ENCODE measurements at regions not wholly inside any gene's neighbourhood (a gene's known extent, or its start where the extent isn't known, plus 50 kb on each side); places are given as distances from the start of the nearest gene placed in this dataset.
"Not testable (repeated sequence)": the region's sequence is repeated elsewhere in the genome, so short reads cannot be mapped to it uniquely, and the experiment has no call there.

GRCh38 chr7:128561116-128561722 is 84.7 kb downstream of the METTL2B start:
- not testable (repeated sequence) for DNase-seq

- DNase-seq, result not testable (repeated sequence)
Observed at GRCh38 chr7:128562795-128563194, 86.2 kb downstream of the METTL2B start.

DNA sequence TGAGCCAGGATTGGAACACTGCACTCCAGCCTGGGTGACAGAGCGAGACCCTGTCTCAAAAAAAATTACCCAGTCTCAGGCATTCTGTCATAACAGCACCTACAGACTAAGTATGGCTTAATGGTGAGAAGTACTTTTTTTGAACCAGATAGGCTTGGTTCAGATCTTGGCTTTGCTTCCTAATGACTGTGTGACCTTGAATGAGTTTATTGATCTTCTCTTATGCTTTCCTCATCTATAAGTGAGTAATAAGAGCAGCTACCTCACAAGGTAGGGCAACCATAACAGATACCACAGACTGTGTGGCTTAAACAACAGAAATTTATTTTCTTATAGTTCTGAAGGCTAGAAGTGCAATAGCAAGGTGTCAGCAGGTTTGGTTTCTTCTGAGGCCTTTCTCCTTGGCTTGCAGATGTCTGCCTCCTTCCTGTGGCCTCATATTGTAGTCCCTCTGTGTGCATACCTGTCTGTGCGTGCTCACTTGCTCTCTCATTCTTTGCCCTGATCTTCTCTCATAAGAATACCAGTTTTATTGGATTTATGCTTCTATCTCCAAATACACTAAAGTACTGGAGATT is 87.7 kb downstream of the METTL2B start:
- DNase-seq, result not testable (repeated sequence)

DNA sequence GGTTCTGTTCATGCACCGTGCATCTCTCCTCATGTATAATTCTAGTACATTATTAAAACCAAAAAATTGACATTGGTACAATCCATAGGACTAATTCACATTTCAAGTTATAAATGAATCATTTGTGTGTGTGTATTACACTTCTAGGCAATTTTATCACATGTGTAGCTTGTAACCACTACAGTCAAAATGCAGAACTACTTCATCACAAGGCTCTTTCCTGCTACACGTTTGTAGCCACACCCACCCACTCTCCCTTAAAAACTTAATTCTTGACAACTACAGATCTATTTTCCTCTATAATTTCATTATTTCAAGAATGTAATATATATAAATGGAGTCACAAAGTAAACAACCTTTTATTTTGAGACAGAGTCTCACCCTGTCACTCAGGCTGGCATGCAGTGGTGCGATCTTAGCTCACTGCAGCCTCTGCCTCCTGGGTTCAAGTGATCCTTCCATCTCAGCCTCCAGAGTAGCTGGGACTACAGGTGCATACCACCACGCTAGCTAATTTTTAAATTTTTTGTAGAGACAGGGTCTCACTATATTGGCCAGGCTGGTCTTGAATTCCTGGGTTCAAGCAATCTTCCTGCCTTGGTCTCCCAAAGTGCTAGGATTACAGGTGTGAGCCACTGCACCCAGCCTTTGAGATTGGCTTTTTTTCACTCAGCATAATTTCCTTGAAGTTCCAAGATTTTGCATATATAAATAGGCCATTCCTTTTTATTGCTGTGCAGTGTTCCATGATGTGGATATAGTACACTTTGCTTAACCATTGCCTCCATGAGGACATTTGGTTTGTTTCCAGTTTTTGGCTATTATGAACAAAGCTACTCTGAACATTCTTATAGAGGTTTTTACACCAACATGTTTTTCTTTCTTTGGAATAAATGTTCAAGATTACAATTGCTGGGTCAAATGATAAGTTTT is 88.7 kb downstream of the METTL2B start:
- DNase-seq, result not testable (repeated sequence)

GRCh38 chr7:128575277-128575676 is 96.8 kb upstream of the GARIN1A start:
- not testable (repeated sequence) for DNase-seq

DNA sequence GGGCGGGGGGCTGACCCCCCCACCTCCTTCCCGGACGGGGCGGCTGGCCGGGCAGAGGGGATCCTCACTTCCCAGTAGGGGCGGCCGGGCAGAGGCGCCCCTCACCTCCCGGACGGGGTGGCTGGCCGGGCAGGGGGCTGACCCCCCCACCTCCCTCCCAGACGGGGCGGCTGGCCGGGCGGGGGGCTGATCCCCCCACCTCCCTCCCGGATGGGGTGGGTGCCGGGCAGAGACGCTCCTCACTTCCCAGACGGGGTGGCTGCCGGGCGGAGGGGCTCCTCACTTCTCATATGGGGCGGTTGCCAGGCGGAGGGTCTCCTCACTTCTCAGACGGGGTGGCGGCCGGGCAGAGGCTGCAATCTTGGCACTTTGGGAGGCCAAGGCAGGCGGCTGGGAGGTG is 95.1 kb upstream of the GARIN1A start:
- not testable (repeated sequence) for DNase-seq

DNA sequence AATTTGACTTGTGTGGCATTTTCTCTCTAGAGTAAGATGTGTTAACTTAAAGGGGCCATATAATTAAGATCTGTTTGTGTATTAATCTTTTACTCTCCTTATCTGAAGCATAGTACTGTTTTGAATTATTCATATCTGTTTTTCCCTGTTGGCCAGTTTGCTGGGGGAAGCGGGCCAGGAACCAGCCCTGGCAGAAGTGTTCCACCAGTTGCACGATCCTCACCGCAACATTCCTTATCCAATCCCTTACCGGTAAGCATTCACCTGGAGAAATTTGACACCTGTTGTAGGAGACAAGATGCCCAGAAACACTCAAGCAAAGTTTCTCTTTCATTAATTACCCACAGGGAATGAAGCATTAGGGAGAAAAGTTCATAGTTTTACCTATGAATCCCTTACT is 92.2 kb upstream of the GARIN1A start:
- DNase-seq, result not testable (repeated sequence)

DNA sequence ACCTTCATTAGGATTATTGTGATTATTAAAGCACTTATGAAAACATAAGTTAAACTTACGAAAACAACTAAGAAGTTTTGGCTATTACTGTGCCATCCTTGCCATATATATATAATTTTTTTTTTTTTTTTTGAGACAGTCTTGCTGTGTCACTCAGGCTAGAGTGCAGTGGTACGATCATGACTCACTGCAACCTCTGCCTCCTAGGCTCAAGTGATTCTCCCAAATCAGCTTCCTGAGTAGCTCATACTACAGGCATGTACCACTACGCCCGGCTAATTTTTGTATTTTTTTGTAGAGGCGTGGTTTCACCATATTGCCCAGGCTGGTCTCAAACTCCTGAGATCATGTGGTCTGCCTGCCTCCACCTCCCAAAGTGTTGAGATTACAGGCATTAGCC is 91.0 kb upstream of the GARIN1A start:
- DNase-seq, result not testable (repeated sequence)

GRCh38 chr7:128581825-128582561 is 90.1 kb upstream of the GARIN1A start:
- DNase-seq, result not testable (repeated sequence)

DNA sequence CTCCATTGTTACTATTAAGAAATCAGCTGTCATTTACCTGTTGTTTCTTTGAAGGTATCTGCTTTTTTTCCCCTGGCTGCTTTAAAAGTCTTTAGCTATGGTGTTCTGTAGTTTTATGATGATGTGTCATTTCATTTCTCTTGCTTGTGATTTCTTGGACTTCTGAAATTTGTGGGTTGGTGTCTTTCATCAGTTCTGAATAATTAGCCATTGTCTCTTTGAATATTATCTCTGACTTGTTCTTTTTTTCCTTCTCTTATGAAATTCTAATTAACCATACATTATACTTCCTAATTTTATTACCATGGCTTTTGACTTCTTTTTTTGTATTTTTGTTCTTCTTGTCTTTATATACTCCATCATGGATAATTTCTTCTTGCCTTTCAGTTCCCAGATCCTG is 85.4 kb upstream of the GARIN1A start:
- DNase-seq, result not testable (repeated sequence)

- DNase-seq, result no peak
Observed at GRCh38 chr7:128591705-128592104, 80.4 kb upstream of the GARIN1A start.

DNA sequence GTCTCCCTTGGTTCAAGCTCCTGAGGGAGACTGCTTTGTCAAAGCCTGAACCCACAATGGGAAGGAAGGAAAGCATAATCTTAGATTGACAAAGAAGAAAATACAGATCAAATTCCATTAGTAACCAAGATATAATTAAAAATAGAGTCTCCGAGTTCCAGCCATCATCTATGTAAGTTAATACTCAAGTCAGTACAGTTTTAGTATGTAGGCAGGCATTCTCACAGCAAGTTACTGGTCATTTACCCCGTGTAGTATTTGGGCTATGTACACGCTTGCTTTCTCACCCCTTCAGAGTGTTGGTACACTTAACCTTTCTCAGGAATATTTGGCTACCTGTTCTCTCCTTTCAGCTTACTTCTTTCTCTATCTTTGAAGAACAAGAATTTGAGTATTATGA is 79.9 kb upstream of the GARIN1A start:
- DNase-seq, result not testable (repeated sequence)

- DNase-seq, result not testable (repeated sequence)
Observed at GRCh38 chr7:128594061-128594460, 78.0 kb upstream of the GARIN1A start.

- DNase-seq, result not testable (repeated sequence)
Observed at GRCh38 chr7:128596336-128597128, 75.6 kb upstream of the GARIN1A start.

- DNase-seq, result not testable (repeated sequence)
Observed at GRCh38 chr7:128598946-128599345, 73.1 kb upstream of the GARIN1A start.

DNA sequence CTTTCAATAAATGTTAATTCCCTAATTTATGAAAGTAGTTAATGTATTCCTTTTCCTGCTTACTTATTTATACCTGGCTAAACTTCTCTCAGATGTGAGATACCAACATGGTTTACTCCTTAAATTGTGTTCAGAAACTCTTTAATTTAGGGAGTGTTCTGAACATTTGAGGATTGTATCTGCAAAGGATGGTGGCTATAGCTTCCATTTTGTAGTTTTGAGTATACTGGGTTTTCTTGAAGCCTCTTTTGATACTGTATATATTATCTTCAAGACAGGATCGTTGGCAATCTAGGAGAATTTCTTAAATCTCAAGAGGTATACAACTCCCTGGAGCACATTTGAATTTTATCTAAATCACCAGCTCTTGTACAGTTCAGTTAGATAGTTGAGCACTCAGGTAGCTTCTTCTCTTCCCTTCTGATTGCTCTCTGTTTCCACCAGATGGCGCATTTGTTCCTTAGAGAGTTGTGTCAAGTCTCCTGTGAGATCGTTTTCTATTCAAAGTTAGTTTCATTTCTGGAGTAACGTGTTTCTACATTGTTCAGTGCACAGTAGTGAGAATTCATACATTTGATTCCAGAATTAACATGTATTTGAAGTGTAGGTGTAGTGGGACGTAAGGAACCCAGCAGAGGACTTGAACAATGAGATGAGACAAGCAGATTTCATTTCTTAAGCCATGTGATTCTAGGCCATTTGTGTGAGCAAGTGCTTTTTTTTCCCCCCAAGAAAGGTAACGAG is 63.2 kb upstream of the GARIN1A start:
- peak; percentile 16 for DNase-seq

- DNase-seq, result not testable (repeated sequence)
Observed at GRCh38 chr7:128613366-128613765, 58.7 kb upstream of the GARIN1A start.

DNA sequence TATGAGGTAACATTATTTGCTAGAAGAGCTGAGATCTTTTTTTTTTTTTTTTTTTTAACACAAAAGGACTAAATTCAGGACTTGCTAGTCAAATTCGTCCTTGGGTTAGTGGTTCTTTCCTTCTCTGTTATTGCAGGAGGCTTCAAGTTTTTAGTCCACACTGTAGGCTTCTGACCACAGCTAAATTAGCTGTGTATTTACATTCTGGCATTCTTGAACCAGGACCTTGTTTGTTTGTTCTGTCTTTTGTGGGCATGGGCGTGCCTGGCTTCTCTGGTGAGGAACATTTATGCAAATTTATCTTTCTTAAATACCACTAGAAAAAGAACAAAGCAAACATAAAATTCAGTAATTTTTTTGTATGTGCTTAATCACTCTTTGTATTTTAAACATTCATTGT is 57.3 kb upstream of the GARIN1A start:
- DNase-seq, result not testable (repeated sequence)

GRCh38 chr7:128616799-128617198 is 55.3 kb upstream of the GARIN1A start:
- DNase-seq, result not testable (repeated sequence)

Data from activated naive CD4-positive, alpha-beta T cell treated with anti-CD3 and anti-CD28 coated beads, Interleukin-2, amount 50 U/mL, for 16 hours (primary cell).